ENCODE measurements at regions not wholly inside any gene's neighbourhood (a gene's known extent, or its start where the extent isn't known, plus 50 kb on each side); places are given as distances from the start of the nearest gene placed in this dataset.
"Not testable (repeated sequence)": the region's sequence is repeated elsewhere in the genome, so short reads cannot be mapped to it uniquely, and the experiment has no call there.

GRCh38 chr2:52501715-52502475 is 1265.7 kb upstream of the CHAC2 start:
- DNase-seq = no peak

GRCh38 chr2:52500561-52500960 is 1267.0 kb upstream of the CHAC2 start:
- DNase-seq = no peak

DNA sequence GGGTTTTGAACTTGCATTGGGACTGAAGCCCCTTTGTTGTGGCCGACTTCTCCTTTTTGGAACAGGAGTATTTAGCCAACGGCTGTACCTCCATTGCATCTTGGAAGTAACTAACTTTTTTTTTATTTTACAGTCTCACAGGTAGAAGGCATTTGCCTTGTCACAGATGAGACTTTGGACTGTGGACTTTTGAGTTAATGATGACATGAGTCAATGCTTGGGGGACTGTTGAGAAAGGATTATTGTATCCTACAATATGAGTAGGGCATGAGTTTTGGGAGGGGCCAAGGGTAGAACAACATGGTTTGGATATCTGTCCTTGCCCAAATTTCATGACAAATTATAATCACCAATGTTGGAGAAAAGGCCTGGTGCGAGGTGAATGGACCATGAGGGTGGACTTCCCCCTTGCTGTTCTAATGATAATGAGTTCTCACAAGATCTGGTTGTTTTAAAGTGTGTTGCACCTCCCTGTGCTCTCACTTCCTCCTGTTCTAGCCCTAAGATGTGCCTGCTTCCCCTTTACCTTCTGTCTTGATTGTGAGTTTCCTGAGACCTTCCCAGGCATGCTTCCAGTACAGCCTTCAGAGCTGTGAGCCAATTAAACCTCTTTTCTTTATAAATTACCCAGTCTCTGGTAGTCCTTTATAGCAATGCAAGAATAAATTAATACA is 1269.4 kb upstream of the CHAC2 start:
- DNase-seq = no peak

- no peak for DNase-seq
Observed at GRCh38 chr2:52495816-52496215, 1271.8 kb upstream of the CHAC2 start.

GRCh38 chr2:52477166-52477565 is 1290.4 kb upstream of the CHAC2 start:
- no peak for DNase-seq

GRCh38 chr2:52475590-52475989 is 1292.0 kb upstream of the CHAC2 start:
- no peak for DNase-seq

DNA sequence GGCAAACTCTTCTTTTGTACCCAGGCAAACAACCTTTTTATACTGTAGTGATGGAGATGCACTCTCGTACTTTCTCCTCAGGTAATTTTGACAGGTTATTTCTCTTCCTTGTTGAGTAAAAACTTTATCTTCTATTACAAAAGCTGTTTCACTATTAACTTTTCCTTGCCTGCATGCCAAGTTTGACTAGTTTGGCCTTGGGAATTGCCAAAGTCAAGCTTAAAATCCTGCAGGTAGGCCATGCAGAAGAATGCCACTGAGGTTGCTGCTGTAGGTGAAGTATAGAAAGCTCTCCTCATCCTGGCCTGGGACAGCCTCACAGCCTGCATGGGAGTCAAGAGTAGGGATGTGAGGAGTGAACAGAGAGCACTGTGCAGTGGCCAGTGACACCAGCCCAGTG is 1293.5 kb upstream of the CHAC2 start:
- no peak for DNase-seq

DNA sequence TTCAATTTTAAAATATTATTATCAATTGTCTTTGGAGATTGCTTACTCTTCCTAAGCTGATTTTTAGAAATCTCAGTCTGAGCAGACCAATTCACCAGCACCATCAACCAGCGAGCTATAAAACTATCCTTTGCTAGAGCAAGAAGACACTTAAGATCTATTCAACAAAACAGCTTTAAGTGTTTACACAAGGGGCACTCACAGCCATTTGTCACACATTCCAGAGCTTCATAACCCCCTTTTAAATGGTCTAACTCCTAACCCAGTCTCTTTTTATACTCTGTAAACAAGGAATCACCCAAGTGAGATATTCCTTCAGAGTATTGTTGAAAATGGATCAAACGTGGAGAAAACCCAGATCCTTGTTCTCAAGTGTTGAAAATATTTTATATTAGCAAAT is 1294.1 kb upstream of the CHAC2 start:
- DNase-seq = no peak

GRCh38 chr2:52470457-52470856 is 1297.1 kb upstream of the CHAC2 start:
- DNase-seq = not testable (repeated sequence)

DNA sequence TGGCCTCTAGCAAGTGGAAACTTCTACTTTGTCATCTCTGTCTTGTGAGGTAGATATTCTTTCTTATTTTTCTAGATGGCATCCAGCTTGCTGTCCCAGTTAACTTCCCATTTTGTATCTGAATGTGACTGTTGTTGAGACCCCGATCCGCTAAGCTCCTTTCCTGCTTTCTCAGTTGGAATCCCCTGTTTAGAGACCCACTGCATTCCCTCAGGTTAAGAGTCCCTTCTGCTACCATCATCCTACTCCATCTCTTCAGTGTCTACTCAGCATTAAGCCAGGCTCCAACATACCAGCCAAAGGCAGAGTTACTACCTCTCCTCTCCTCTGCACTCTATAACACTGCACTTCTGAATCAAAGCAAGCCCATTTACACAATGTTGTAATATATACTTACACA is 1300.4 kb upstream of the CHAC2 start:
- DNase-seq = no peak

DNA sequence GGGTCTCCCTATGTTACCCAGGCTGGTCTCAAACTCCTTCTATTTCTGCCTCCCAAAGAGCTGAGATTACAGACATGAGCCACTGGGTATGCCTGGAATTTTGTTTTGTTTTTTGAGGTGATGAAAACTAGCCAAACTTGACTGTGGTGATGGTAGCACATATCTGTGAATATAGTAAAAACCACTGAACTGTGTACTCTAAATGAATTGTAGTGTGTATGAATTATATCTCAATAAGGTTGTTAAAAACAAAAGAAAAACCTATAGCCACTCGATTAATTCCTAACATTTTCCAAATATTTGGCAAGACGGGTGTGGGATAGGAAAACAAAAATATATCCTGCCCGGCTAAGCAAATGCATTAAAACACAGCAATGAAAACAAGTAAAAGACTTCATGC is 1302.3 kb upstream of the CHAC2 start:
- DNase-seq = no peak

- no peak for DNase-seq
Observed at GRCh38 chr2:52463457-52463856, 1304.1 kb upstream of the CHAC2 start.

DNA sequence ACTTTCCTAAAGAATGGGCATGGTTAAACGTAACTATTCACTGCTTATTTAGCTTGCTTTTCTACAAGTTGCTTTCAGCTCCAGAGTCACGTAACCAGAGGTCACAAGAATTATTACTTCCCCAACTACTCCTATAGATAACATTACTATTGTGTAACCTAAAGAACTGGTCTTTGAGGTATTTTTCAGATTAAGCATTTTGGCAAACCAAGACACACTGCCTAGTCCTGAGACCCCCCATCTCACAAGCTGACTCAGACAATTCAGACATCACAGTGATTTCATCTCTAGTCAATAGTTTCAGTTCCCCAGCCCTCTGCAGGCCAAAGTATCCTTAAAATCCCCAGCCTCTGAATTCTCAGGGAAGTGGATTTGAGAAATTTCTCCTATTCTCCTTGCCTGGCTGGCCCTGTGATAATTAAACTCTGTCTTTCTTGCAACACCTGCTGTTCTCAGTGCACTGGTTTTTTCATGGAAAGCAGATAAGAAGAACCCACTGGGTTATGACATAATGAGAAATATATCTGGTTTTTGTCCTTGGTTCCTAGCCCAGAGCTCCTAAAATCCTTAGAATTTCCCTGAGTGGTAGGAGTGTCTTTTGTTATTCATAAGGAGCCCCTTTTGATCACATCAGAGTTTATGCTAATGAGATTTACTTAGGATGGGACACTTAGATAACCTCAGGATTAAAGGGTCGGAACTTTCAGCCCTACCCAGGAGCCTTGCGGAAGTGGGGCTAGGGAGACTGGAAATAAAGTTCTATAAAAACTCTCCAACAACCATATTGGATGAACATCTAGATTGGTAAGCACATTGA is 1310.8 kb upstream of the CHAC2 start:
- DNase-seq = no peak

GRCh38 chr2:52454962-52455361 is 1312.6 kb upstream of the CHAC2 start:
- DNase-seq = no peak

- DNase-seq = no peak
Observed at GRCh38 chr2:52452201-52452600, 1315.4 kb upstream of the CHAC2 start.

GRCh38 chr2:52445686-52446085 is 1321.9 kb upstream of the CHAC2 start:
- no peak for DNase-seq

- no peak for DNase-seq
Observed at GRCh38 chr2:52431352-52431760, 1336.2 kb upstream of the CHAC2 start.

GRCh38 chr2:52429740-52430139 is 1337.9 kb upstream of the CHAC2 start:
- DNase-seq = no peak

- no peak for DNase-seq
Observed at GRCh38 chr2:52429171-52429570, 1338.4 kb upstream of the CHAC2 start.

DNA sequence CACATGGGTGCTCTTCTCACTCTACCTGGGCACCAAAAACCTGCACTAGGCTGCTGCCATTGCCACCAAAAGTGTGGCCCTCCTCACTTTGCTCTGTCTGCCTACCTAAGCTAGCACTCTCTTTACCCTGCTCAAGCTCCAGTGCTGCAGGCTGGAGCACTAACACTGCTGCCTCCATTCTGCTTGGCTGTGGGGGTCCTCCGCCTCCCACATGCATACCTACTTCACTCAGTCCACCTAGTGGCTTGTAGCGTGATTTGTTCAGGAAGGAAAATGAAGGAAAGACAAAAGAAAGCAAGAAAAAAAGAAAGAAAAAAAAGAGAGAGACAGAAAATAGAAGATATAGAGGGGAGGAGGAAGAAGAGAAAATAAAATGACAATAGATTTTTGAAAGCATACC is 1339.4 kb upstream of the CHAC2 start:
- DNase-seq = no peak

DNA sequence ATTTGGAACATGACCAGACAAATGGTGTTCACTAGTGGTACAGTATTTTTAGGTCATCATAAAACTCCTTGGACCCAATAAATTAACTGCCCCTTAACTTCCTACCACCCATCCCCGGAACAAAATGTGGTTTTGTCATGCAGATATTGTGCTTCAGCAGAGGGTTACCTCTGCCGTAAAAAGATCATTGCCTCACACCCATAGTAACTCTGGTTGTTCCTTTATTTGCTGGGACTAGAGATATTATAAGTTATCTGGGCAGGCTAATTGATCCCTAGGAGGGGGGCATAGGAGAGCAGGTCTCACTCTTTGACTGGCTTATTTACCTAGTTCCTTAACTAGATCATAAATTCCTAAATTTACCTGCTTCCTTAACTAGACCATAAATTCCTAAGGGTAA is 1343.9 kb upstream of the CHAC2 start:
- DNase-seq = no peak

GRCh38 chr2:52423111-52423510 is 1344.5 kb upstream of the CHAC2 start:
- no peak for DNase-seq

DNA sequence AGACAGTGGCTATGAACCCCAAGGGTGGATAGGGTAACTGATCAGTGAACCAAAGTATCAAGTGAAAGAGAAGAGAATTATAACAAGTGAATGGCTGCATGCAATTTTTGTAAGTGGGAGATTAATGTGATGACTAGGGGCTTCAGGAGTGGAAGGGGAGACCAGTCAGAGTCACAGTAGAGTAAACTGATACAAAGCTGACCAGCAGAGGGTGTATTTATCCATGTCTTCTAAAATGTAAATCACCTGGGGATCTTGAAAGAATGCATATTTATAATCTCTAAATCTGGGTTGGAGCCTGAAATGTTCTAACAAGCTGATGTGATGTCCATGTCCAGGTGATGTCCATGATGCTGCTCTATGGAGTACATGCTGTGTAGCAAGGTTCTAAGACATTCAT is 1351.3 kb upstream of the CHAC2 start:
- DNase-seq = no peak
